ENCODE measurements at regions not wholly inside any gene's neighbourhood (a gene's known extent, or its start where the extent isn't known, plus 50 kb on each side); places are given as distances from the start of the nearest gene placed in this dataset.

- DNase-seq (ENCODE audit: low read depth in 2 of 2): peak in 1 of 2 donors; percentile 3
These were observed 53.6 kb upstream of the POU5F2 start for GRCh38 chr5:93794954-93795353.

- no peak for DNase-seq (ENCODE audit: low read depth in 2 of 2)
These were observed 51.9 kb upstream of the POU5F2 start for GRCh38 chr5:93793159-93793781.

GRCh38 chr5:93791518-93791972, 50.1 kb upstream of the POU5F2 start:
- DNase-seq (ENCODE audit: low read depth in 2 of 2): peak in 1 of 2 donors; percentile 93

All from dermis microvascular lymphatic vessel endothelial cell (primary cell).